ENCODE measurements at regions not wholly inside any gene's neighbourhood (a gene's known extent, or its start where the extent isn't known, plus 50 kb on each side); places are given as distances from the start of the nearest gene placed in this dataset.
"Not testable (repeated sequence)": the region's sequence is repeated elsewhere in the genome, so short reads cannot be mapped to it uniquely, and the experiment has no call there.

GRCh38 chr3:182516597-182517336 lies 276.5 kb upstream of the ATP11B start:
- H3K4me3 Mint-ChIP-seq = no peak overlapping the region
- no peak for DNase-seq
- H3K4me1 Mint-ChIP-seq = no peaks in the 10 kb centered on the region
- H3K27ac Mint-ChIP-seq = no peak overlapping the region
- H3K9me3 Mint-ChIP-seq = no peaks in the 10 kb centered on the region
- H3K36me3 Mint-ChIP-seq = no peaks in the 10 kb centered on the region
- H3K27me3 Mint-ChIP-seq = no peaks in the 10 kb centered on the region

DNA sequence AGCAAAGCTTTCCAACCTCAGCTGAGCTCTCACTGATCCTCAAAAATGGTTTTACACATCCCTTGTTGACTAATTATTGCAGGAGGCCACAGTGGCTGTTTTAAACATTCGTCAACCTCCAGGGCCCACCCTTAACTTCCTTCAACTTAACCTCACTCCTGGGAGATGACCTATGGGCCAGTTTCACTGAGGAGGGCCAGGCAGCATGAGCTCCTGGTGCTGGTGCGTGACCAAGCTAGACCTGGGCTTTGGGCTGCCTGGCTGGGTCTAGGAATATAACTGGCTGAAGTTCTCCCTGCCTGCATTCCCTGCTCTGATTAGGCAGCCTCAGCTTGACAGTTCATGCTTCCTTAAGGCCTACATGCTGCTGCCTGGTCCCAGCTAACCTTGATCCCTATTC lies 273.7 kb upstream of the ATP11B start:
- H3K4me3 Mint-ChIP-seq = no peak overlapping the region
- peaks cover 2% of the 10 kb centered on the region for H3K9me3 Mint-ChIP-seq
- no peaks in the 10 kb centered on the region for H3K27me3 Mint-ChIP-seq
- H3K36me3 Mint-ChIP-seq = no peaks in the 10 kb centered on the region
- H3K4me1 Mint-ChIP-seq = no peaks in the 10 kb centered on the region
- DNase-seq = no peak
- no peak overlapping the region for H3K27ac Mint-ChIP-seq

DNA sequence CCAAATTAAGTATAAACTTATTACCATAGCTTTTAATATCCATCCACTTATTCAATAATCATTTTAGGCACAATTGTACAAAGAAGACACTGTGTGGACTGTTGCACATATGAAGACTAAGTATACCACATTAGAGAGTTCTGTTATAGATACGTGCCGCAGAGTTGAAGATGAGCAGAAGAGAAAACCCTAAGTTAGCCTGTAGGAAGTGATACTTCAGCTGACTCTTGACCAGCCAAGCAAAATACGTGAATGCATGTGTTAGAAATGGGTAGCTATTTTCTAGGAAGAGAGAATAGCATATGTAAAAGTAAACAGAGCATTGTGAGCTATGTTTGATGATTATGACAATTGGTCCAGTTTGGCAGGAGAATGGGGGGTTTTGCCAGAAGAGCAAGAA lies 272.0 kb upstream of the ATP11B start:
- peaks cover 2% of the 10 kb centered on the region for H3K9me3 Mint-ChIP-seq
- H3K36me3 Mint-ChIP-seq = no peaks in the 10 kb centered on the region
- H3K4me1 Mint-ChIP-seq = no peaks in the 10 kb centered on the region
- no peak for DNase-seq
- H3K27ac Mint-ChIP-seq = no peak overlapping the region
- no peak overlapping the region for H3K4me3 Mint-ChIP-seq
- no peaks in the 10 kb centered on the region for H3K27me3 Mint-ChIP-seq

DNA sequence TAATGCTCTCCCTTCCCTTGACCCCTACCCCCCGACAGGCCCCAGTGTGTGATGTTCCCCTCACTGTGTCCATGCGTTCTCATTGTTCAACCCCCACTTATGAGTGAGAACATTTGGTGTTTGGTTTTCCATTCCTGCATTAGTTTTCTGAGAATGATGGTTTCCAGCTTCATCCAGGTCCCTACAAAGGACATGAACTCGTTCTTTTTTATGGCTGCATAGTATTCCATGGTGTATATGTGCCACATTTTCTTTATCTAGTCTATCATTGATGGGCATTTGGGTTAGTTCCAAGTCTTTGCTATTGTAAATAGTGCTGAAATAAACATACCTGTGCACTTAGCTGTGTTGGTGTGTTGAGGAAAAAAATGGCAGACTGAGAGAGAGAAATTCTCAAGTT lies 269.9 kb upstream of the ATP11B start:
- H3K9me3 Mint-ChIP-seq, DNase-seq, H3K27me3 Mint-ChIP-seq, H3K36me3 Mint-ChIP-seq, H3K4me1 Mint-ChIP-seq, H3K27ac Mint-ChIP-seq, H3K4me3 Mint-ChIP-seq: not testable (repeated sequence)

DNA sequence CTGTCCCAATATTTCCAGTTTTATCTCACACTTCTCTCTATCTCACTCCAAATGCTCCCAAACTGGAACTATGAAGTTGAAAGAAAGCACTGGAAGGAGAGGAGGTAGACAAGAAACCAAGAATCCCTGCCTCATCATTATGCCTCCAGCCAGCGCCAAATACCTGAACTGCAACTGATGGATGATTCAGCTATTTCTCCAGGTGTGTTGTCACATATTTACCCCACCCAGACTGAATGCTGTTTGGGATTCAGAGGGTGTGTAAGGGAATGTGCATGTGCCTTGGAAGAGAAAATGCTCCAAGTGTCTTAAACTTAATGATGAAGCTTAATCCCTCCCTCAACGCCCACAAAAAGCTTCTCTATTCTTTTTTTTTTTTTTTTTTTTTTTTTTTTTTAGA lies 269.5 kb upstream of the ATP11B start:
- no peaks in the 10 kb centered on the region for H3K36me3 Mint-ChIP-seq
- no peaks in the 10 kb centered on the region for H3K4me1 Mint-ChIP-seq
- H3K9me3 Mint-ChIP-seq = peaks cover 2% of the 10 kb centered on the region
- no peak for DNase-seq
- no peak overlapping the region for H3K4me3 Mint-ChIP-seq
- H3K27me3 Mint-ChIP-seq = no peaks in the 10 kb centered on the region
- no peak overlapping the region for H3K27ac Mint-ChIP-seq

- no peak for DNase-seq
- no peak overlapping the region for H3K4me3 Mint-ChIP-seq
- H3K9me3 Mint-ChIP-seq = peaks cover 2% of the 10 kb centered on the region
- H3K36me3 Mint-ChIP-seq = no peaks in the 10 kb centered on the region
- no peaks in the 10 kb centered on the region for H3K4me1 Mint-ChIP-seq
- H3K27ac Mint-ChIP-seq = no peak overlapping the region
- no peaks in the 10 kb centered on the region for H3K27me3 Mint-ChIP-seq
Observed at GRCh38 chr3:182524711-182525401, 268.4 kb upstream of the ATP11B start.

GRCh38 chr3:182525766-182526374 lies 267.4 kb upstream of the ATP11B start:
- Mint-ChIP-seq H3K9me3 (peaks cover 2% of the 10 kb centered on the region), H3K27ac (no peak overlapping the region), H3K4me3 (no peak overlapping the region), H3K4me1 (no peaks in the 10 kb centered on the region), H3K27me3 (no peaks in the 10 kb centered on the region), H3K36me3 (no peaks in the 10 kb centered on the region)
- no peak for DNase-seq

DNA sequence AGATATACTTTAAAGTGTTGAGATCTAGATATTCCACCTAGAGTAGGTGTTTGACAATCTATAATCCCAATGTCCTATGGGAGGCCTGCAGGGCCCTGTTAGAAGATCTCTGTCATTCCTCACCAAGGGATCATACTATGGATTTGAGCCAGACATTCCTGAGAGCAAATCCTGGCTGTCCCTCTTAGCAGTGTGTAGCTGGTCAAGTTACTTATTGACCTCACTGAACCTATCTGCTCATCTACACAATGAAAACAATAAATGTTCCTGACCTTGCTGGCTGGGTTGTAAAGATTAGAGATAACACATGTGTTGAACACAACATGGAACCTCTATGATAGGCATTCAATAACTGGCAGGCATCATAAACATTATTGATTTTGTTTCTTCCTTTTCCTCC lies 265.6 kb upstream of the ATP11B start:
- no peak overlapping the region for H3K27ac Mint-ChIP-seq
- DNase-seq = no peak
- peaks cover 2% of the 10 kb centered on the region for H3K9me3 Mint-ChIP-seq
- no peaks in the 10 kb centered on the region for H3K36me3 Mint-ChIP-seq
- H3K27me3 Mint-ChIP-seq = no peaks in the 10 kb centered on the region
- no peak overlapping the region for H3K4me3 Mint-ChIP-seq
- no peaks in the 10 kb centered on the region for H3K4me1 Mint-ChIP-seq

DNA sequence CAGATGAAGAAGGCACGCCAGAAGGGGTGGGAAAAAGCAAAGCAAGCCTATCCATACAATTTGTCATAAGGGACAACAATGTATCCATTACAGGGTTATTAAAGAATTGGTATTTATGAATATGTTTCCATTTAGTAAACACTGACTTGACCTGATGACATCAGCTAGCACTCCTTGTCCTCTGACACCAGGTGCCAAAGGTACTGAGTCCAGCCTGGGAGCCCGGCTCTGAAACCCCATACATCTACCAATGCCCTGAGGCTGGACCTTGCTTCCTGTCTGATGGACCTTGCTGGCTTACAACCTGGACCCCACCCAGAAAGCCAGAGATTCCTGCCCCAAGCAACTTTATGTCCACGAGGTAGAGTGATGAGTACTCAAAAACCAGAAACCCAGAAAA lies 263.0 kb upstream of the ATP11B start:
- H3K4me3 Mint-ChIP-seq = no peak overlapping the region

DNA sequence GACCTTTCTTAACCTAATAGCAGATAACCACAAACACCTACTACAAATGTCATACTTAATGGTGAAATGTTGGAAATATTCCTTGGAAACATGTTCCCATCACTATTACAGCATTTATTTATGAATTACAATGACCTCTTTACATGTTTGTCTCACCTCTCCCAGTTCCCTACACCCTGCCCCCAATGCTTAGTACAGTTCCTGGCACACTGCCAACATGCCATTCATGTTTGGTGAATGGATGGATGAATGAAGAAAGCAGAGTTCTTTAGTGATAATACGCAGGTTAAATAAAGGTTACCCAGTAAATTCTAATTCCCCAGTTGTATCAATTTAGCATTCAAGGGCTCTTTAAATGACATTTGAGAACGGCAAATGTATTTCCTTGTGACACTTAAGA lies 259.9 kb upstream of the ATP11B start:
- Mint-ChIP-seq H3K9me3 (no peaks in the 10 kb centered on the region), H3K4me1 (no peaks in the 10 kb centered on the region), H3K36me3 (no peaks in the 10 kb centered on the region), H3K4me3 (no peak overlapping the region), H3K27ac (no peak overlapping the region), H3K27me3 (no peaks in the 10 kb centered on the region)
- DNase-seq = no peak

More for the DNA sequence above, 263.0 kb upstream of the ATP11B start:
- no peaks in the 10 kb centered on the region for H3K9me3 Mint-ChIP-seq
- DNase-seq = no peak
- no peaks in the 10 kb centered on the region for H3K4me1 Mint-ChIP-seq
- no peak overlapping the region for H3K27ac Mint-ChIP-seq
- H3K27me3 Mint-ChIP-seq = no peaks in the 10 kb centered on the region
- H3K36me3 Mint-ChIP-seq = no peaks in the 10 kb centered on the region

DNA sequence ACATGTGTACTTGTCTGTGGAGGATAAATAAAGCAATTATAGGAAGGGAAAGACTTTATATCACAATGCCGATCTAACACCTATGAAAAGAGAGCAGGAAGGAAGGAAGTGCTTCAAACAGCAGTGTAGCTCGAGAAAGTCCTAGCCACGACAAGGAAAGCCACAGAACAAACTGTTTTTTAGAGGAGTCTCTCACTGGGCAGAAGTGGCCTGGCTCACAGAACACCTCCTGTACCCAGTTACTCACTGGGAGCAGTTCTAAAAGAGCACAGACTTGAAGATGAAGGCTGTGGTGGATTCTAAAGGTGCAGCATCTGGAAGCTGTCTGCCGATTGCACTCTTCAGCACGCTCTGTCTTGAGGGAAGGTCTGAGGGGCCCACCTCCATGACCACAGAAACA lies 248.8 kb upstream of the ATP11B start:
- no peak for DNase-seq
- no peak overlapping the region for H3K27ac Mint-ChIP-seq
- no peaks in the 10 kb centered on the region for H3K27me3 Mint-ChIP-seq
- H3K4me3 Mint-ChIP-seq = no peak overlapping the region
- no peaks in the 10 kb centered on the region for H3K36me3 Mint-ChIP-seq
- no peaks in the 10 kb centered on the region for H3K4me1 Mint-ChIP-seq
- H3K9me3 Mint-ChIP-seq = no peaks in the 10 kb centered on the region

DNA sequence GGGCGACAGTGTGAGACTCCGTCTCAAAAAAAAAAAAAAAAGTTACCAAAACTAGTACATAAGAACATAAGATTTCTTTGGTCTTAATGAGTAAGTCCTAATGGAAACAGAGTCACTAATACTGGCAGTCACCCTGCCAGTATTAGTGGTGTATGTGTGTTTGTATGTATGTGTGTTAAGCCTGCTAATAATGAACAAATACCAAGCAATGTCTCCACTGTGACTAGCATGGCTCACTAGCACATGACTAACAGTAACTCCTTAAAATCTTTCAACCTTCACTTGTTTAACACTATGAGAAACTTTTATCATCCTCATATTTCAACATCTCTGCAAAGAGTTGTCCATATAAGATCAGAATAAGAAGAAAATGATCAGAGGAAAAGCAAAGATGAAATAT lies 231.0 kb upstream of the ATP11B start:
- H3K36me3 Mint-ChIP-seq = no peaks in the 10 kb centered on the region
- no peak for DNase-seq
- H3K27me3 Mint-ChIP-seq = peaks cover 14% of the 10 kb centered on the region
- no peak overlapping the region for H3K4me3 Mint-ChIP-seq
- H3K27ac Mint-ChIP-seq = no peak overlapping the region
- peaks cover 15% of the 10 kb centered on the region for H3K9me3 Mint-ChIP-seq
- no peaks in the 10 kb centered on the region for H3K4me1 Mint-ChIP-seq

- H3K9me3 Mint-ChIP-seq = no peaks in the 10 kb centered on the region
- H3K4me3 Mint-ChIP-seq = no peak overlapping the region
- no peak for DNase-seq
- no peaks in the 10 kb centered on the region for H3K4me1 Mint-ChIP-seq
- H3K27me3 Mint-ChIP-seq = peaks cover 4% of the 10 kb centered on the region
- no peaks in the 10 kb centered on the region for H3K36me3 Mint-ChIP-seq
- no peak overlapping the region for H3K27ac Mint-ChIP-seq
Observed at GRCh38 chr3:182565916-182566796, 227.1 kb upstream of the ATP11B start.

DNA sequence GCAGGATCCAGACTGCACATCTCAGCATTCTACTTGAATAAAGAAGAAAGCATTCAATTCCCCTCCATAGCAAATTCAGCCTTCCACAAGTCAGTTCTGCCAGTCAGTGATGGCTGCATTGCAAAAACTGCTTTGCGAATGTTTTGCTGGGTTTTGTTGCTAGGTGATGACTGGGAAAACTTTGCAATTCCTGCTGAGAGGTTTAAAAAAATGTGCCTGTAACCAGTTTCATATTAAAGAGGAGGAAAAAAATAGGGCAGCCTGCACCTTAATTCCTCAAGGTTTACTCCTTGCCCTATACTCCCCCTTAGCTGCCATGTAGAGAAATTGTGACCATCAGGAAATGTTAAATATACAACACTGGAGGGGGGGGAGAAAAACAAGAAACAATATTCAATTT lies 225.6 kb upstream of the ATP11B start:
- no peaks in the 10 kb centered on the region for H3K4me1 Mint-ChIP-seq
- no peak overlapping the region for H3K27ac Mint-ChIP-seq

GRCh38 chr3:182568261-182568660 lies 225.0 kb upstream of the ATP11B start:
- Mint-ChIP-seq H3K4me3 (no peak overlapping the region), H3K27me3 (peaks cover 4% of the 10 kb centered on the region), H3K36me3 (no peaks in the 10 kb centered on the region), H3K4me1 (no peaks in the 10 kb centered on the region), H3K27ac (no peak overlapping the region), H3K9me3 (peaks cover 1% of the 10 kb centered on the region)
- no peak for DNase-seq

More for the DNA sequence above, 225.6 kb upstream of the ATP11B start:
- DNase-seq = no peak
- no peaks in the 10 kb centered on the region for H3K9me3 Mint-ChIP-seq
- H3K27me3 Mint-ChIP-seq = peaks cover 4% of the 10 kb centered on the region
- no peak overlapping the region for H3K4me3 Mint-ChIP-seq
- no peaks in the 10 kb centered on the region for H3K36me3 Mint-ChIP-seq

Measured in activated naive CD8-positive, alpha-beta T cell treated with anti-CD3 and anti-CD28 coated beads for 36 hours (primary cell).